ENCODE measurements at regions not wholly inside any gene's neighbourhood (a gene's known extent, or its start where the extent isn't known, plus 50 kb on each side); places are given as distances from the start of the nearest gene placed in this dataset.

- Histone ChIP-seq H2BK15ac (ENCODE audit: low read length) (no peak overlapping the region), H2AK5ac (ENCODE audit: low read depth, low read length) (no peak overlapping the region), H3K79me1 (ENCODE audit: low read depth, low read length) (no peaks in the 10 kb centered on the region), H3K14ac (ENCODE audit: insufficient read length) (no peak overlapping the region), H2BK20ac (ENCODE audit: low read length) (no peak overlapping the region), H3K27ac (ENCODE audit: low read depth, low read length) (no peak overlapping the region), H2BK5ac (ENCODE audit: low read depth, low read length) (no peak overlapping the region), H4K20me1 (replicated peaks in 1 of 2; ENCODE audit: control insufficient read depth in 1 of 2, insufficient read depth in 2 of 2, low read length in 2 of 2) (no peaks in the 10 kb centered on the region), H4K5ac (ENCODE audit: insufficient read length, low read depth, low read length) (no peak overlapping the region), H3K27me3 (replicated peaks in 1 of 4; ENCODE audit: control insufficient read depth in 3 of 4, extremely low read depth in 1 of 4, insufficient read depth in 3 of 4, low read length in 3 of 4) (no peaks in the 10 kb centered on the region), H4K8ac (ENCODE audit: extremely low read depth, insufficient read depth, low read length) (no peak overlapping the region), H2BK12ac (ENCODE audit: low read depth, low read length) (no peak overlapping the region), H2BK120ac (replicated peaks; ENCODE audit: low read depth, low read length) (no peak overlapping the region), H3K4me3 (ENCODE audit: extremely low read depth in 1 of 4, insufficient read depth in 2 of 4, low read depth in 3 of 4, low read length in 4 of 4) (no peak overlapping the region), H4K91ac (replicated peaks; ENCODE audit: insufficient read length, low read length) (no peak overlapping the region), H3K79me2 (ENCODE audit: control insufficient read depth in 1 of 2, insufficient read depth in 2 of 2, low read length in 2 of 2) (no peaks in the 10 kb centered on the region), H3K23ac (ENCODE audit: insufficient read length) (no peak overlapping the region), H3K4me1 (replicated peaks in 1 of 4; ENCODE audit: control insufficient read depth in 3 of 4, insufficient read depth in 4 of 4, low read length in 3 of 4) (peaks cover 0 to under 1% (median 0%) of the 10 kb centered on the region in 4 experiments; a peak in 1 of 7 replicates), H3K23me2 (ENCODE audit: low read depth, low read length) (no peaks in the 10 kb centered on the region), H2AFZ (ENCODE audit: low read length) (no peak overlapping the region), H3K9me3 (ENCODE audit: insufficient read depth in 2 of 2, low read depth in 1 of 2, low read length in 1 of 2) (no peaks in the 10 kb centered on the region), H3K4ac (replicated peaks; ENCODE audit: insufficient read length, low read depth, low read length) (no peak overlapping the region), H3K18ac (ENCODE audit: extremely low read depth, low read length) (no peak overlapping the region), H3K36me3 (ENCODE audit: control insufficient read depth in 2 of 4, insufficient read depth in 4 of 4, low read length in 3 of 4) (no peaks in the 10 kb centered on the region), H3K4me2 (ENCODE audit: insufficient read depth in 1 of 2, low read depth in 2 of 2, low read length in 2 of 2) (no peak overlapping the region), H3K56ac (replicated peaks; ENCODE audit: insufficient read length, low read depth, low read length) (no peak overlapping the region), H3K9ac (replicated peaks in 1 of 4; ENCODE audit: extremely low read depth in 1 of 4, low read depth in 3 of 4, low read length in 3 of 4) (no peak overlapping the region)
- FAIRE-seq (no peak), DNase-seq (ENCODE audit: low read depth in 1 of 2, low spot score in 2 of 2) (no peak)
- ChIA-PET CTCF (ENCODE audit: partially characterized antibody) (interaction anchor here (0.6 to 0.9 kb wide), 3 partner anchors 36 to 252 kb away, joined by 3 read pairs; no protein-coding TSS in a partner anchor), POLR2A (ENCODE audit: partially characterized antibody) (no interaction called here)
- WGBS, 2 experiments (ENCODE audit: extremely low coverage in 1 of 2, insufficient coverage in 1 of 2, insufficient read length in 1 of 2, insufficient replicate concordance in 2 of 2, low coverage in 1 of 2, low lambda C conversion rate in 2 of 2, missing lambda C conversion rate in 1 of 2), result 100% methylated on average over 1 of the region's 1 CpG; no CpG with 5 or more reads in 1 of the 2 experiments
- TF ChIP-seq RAD21 (IDR thresholded peaks at IDR 0.05 in 1 of 2, conservative IDR thresholded peaks at IDR 0.05 in 1 of 2; ENCODE audit: low read depth in 2 of 2, low read length in 2 of 2), result no peak
- TF ChIP-seq TAF7 (optimal IDR thresholded peaks at IDR 0.05; ENCODE audit: borderline replicate concordance, low read depth, low read length), result no peak
- TF ChIP-seq ASH2L (IDR thresholded peaks at IDR 0.05; ENCODE audit: low read length), result no peak
- TF ChIP-seq POLR2A (IDR thresholded peaks at IDR 0.05; ENCODE audit: control extremely low read depth in 1 of 2, low read depth in 2 of 2, low read length in 2 of 2), result no peak
- TF ChIP-seq TEAD4 (IDR thresholded peaks at IDR 0.05; ENCODE audit: low read depth, low read length), result no peak
- TF ChIP-seq, protein P1, sequence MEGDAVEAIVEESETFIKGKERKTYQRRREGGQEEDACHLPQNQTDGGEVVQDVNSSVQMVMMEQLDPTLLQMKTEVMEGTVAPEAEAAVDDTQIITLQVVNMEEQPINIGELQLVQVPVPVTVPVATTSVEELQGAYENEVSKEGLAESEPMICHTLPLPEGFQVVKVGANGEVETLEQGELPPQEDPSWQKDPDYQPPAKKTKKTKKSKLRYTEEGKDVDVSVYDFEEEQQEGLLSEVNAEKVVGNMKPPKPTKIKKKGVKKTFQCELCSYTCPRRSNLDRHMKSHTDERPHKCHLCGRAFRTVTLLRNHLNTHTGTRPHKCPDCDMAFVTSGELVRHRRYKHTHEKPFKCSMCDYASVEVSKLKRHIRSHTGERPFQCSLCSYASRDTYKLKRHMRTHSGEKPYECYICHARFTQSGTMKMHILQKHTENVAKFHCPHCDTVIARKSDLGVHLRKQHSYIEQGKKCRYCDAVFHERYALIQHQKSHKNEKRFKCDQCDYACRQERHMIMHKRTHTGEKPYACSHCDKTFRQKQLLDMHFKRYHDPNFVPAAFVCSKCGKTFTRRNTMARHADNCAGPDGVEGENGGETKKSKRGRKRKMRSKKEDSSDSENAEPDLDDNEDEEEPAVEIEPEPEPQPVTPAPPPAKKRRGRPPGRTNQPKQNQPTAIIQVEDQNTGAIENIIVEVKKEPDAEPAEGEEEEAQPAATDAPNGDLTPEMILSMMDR (IDR thresholded peaks at IDR 0.05; ENCODE audit: control extremely low read depth in 1 of 3, insufficient read depth in 1 of 3, low read depth in 1 of 3, low read length in 3 of 3), result no peak
Observed at GRCh38 chr5:72566746-72567145, 59.5 kb upstream of the ZNF366 start.

Measured in H1 (cell line).